ENCODE measurements at regions not wholly inside any gene's neighbourhood (a gene's known extent, or its start where the extent isn't known, plus 50 kb on each side); places are given as distances from the start of the nearest gene placed in this dataset.

- no peak for FAIRE-seq
- H3K36me3 ChIP-seq: no peaks in the 10 kb centered on the region
- no peaks in the 10 kb centered on the region for H3K9me3 ChIP-seq
- H3K27me3 ChIP-seq: no peaks in the 10 kb centered on the region
- intact Hi-C loops (cut with DNase I): no loop called here
- WGBS, 2 donors: 78 to 85% methylated on average over 5 of the region's 5 CpGs
- no peaks in the 10 kb centered on the region for H3K4me1 ChIP-seq
- no peak for DNase-seq
- no peak overlapping the region for H3K4me3 ChIP-seq
- no peak for ATAC-seq
- H3K27ac ChIP-seq: no peak overlapping the region
- TF ChIP-seq CTCF (IDR thresholded peaks at IDR 0.05): no peak
Measured at GRCh38 chr10:112880633-112881530, 69.2 kb upstream of the TCF7L2 start.

GRCh38 chr10:112883360-112884178 lies 66.5 kb upstream of the TCF7L2 start:
- H3K4me1 ChIP-seq: no peaks in the 10 kb centered on the region
- ATAC-seq: no peak
- H3K36me3 ChIP-seq: no peaks in the 10 kb centered on the region
- H3K4me3 ChIP-seq: no peak overlapping the region
- TF ChIP-seq CTCF (IDR thresholded peaks at IDR 0.05): no peak
- H3K27ac ChIP-seq: no peak overlapping the region
- 93 to 97% methylated on average over 5 of the region's 5 CpGs for WGBS, 2 donors
- no peak for FAIRE-seq
- no peaks in the 10 kb centered on the region for H3K27me3 ChIP-seq
- H3K9me3 ChIP-seq: no peaks in the 10 kb centered on the region
- intact Hi-C loops (cut with DNase I): no loop called here
- no peak for DNase-seq

- no peak for TF ChIP-seq CTCF (IDR thresholded peaks at IDR 0.05)
- DNase-seq (no peak), FAIRE-seq (no peak), ATAC-seq (no peak)
- H3K27me3 ChIP-seq: no peaks in the 10 kb centered on the region
- H3K36me3 ChIP-seq: no peaks in the 10 kb centered on the region
- no peak overlapping the region for H3K27ac ChIP-seq
- intact Hi-C loops (cut with DNase I): no loop called here
- no peak overlapping the region for H3K4me3 ChIP-seq
- no peaks in the 10 kb centered on the region for H3K9me3 ChIP-seq
- H3K4me1 ChIP-seq: no peaks in the 10 kb centered on the region
Measured at GRCh38 chr10:112884179-112884504, 65.9 kb upstream of the TCF7L2 start.

GRCh38 chr10:112886463-112886862 lies 63.6 kb upstream of the TCF7L2 start:
- Histone ChIP-seq H3K9me3 (no peaks in the 10 kb centered on the region), H3K27me3 (no peaks in the 10 kb centered on the region), H3K36me3 (no peaks in the 10 kb centered on the region), H3K4me3 (no peak overlapping the region), H3K4me1 (no peaks in the 10 kb centered on the region), H3K27ac (no peak overlapping the region)
- intact Hi-C loops (cut with DNase I): no loop called here
- 89 to 94% methylated on average over 4 of the region's 4 CpGs for WGBS, 2 donors
- FAIRE-seq: no peak
- no peak for ATAC-seq
- TF ChIP-seq CTCF (IDR thresholded peaks at IDR 0.05): no peak
- no peak for DNase-seq

- H3K4me1 ChIP-seq: no peaks in the 10 kb centered on the region
- no peak overlapping the region for H3K27ac ChIP-seq
- H3K9me3 ChIP-seq: no peaks in the 10 kb centered on the region
- DNase-seq (no peak), FAIRE-seq (no peak), ATAC-seq (no peak)
- intact Hi-C loops (cut with DNase I): no loop called here
- H3K4me3 ChIP-seq: no peak overlapping the region
- H3K36me3 ChIP-seq: no peaks in the 10 kb centered on the region
- no peak for TF ChIP-seq CTCF (IDR thresholded peaks at IDR 0.05)
- H3K27me3 ChIP-seq: no peaks in the 10 kb centered on the region
- 90 to 92% methylated on average over 3 of the region's 3 CpGs for WGBS, 2 donors
Measured at GRCh38 chr10:112887968-112888367, 62.1 kb upstream of the TCF7L2 start.
